ENCODE measurements at regions not wholly inside any gene's neighbourhood (a gene's known extent, or its start where the extent isn't known, plus 50 kb on each side); places are given as distances from the start of the nearest gene placed in this dataset.

GRCh38 chr13:33520468-33520839 lies 234.9 kb upstream of the STARD13 start:
- no peaks in the 10 kb centered on the region for H3K9me3 Mint-ChIP-seq
- H3K36me3 Mint-ChIP-seq: no peaks in the 10 kb centered on the region
- no peak overlapping the region for H3K4me3 Mint-ChIP-seq
- H3K27me3 Mint-ChIP-seq (ENCODE audit: low read depth): no peaks in the 10 kb centered on the region
- ChIA-PET CTCF (no interaction called here), POLR2A (no interaction called here)
- peaks cover 47% of the 10 kb centered on the region for H3K4me1 Mint-ChIP-seq
- no peak for ATAC-seq
- DNase-seq (ENCODE audit: low spot score): no peak
- TF ChIP-seq, protein P1, sequence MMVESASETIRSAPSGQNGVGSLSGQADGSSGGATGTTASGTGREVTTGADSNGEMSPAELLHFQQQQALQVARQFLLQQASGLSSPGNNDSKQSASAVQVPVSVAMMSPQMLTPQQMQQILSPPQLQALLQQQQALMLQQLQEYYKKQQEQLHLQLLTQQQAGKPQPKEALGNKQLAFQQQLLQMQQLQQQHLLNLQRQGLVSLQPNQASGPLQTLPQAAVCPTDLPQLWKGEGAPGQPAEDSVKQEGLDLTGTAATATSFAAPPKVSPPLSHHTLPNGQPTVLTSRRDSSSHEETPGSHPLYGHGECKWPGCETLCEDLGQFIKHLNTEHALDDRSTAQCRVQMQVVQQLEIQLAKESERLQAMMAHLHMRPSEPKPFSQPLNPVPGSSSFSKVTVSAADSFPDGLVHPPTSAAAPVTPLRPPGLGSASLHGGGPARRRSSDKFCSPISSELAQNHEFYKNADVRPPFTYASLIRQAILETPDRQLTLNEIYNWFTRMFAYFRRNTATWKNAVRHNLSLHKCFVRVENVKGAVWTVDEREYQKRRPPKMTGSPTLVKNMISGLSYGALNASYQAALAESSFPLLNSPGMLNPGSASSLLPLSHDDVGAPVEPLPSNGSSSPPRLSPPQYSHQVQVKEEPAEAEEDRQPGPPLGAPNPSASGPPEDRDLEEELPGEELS (CRISPR knock-in tag; IDR thresholded peaks at IDR 0.05): no peak
- TF ChIP-seq CDX4 (CRISPR knock-in tag; IDR thresholded peaks at IDR 0.05; ENCODE audit: borderline replicate concordance) (no peak), ZNF423 (CRISPR knock-in tag; IDR thresholded peaks at IDR 0.05) (peak; percentile 33; the same call in 1 of the 2 replicates), EMX1 (CRISPR knock-in tag; IDR thresholded peaks at IDR 0.05) (no peak), FOXJ3 (CRISPR knock-in tag; IDR thresholded peaks at IDR 0.05; ENCODE audit: borderline replicate concordance) (no peak)
- TF ChIP-seq, protein P2, sequence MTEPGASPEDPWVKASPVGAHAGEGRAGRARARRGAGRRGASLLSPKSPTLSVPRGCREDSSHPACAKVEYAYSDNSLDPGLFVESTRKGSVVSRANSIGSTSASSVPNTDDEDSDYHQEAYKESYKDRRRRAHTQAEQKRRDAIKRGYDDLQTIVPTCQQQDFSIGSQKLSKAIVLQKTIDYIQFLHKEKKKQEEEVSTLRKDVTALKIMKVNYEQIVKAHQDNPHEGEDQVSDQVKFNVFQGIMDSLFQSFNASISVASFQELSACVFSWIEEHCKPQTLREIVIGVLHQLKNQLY (CRISPR knock-in tag; IDR thresholded peaks at IDR 0.05): no peak
- H3K27ac Mint-ChIP-seq: no peak overlapping the region

DNA sequence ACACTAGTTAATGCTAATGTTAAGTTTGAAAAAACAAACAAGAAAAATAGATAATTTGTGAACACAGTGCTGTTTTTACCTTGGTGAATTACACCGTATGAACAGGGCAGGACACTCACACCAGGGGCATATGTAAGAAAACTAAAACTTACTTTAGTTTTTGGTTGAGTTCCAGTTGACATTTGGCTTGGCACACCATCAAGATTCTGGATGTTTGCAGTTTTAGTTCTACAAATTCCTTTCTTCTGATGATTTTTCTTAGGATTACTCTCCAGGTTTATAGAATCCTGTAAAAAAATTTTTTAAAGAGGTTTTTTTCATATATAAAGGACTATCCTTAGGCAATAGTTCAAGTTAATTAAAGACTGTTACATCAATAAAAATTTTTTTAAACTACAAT lies 238.5 kb upstream of the STARD13 start:
- Mint-ChIP-seq H3K36me3 (no peaks in the 10 kb centered on the region), H3K4me1 (peaks cover 40% of the 10 kb centered on the region), H3K9me3 (no peaks in the 10 kb centered on the region), H3K27me3 (ENCODE audit: low read depth) (no peaks in the 10 kb centered on the region), H3K27ac (no peak overlapping the region), H3K4me3 (no peak overlapping the region)
- ATAC-seq: no peak
- CTCF ChIA-PET: no interaction called here
- TF ChIP-seq E2F5 (CRISPR knock-in tag; IDR thresholded peaks at IDR 0.05) (no peak), TEAD4 (CRISPR knock-in tag; IDR thresholded peaks at IDR 0.05) (no peak), ATF1 (CRISPR knock-in tag; IDR thresholded peaks at IDR 0.05) (no peak), IRF2 (CRISPR knock-in tag; IDR thresholded peaks at IDR 0.05; ENCODE audit: borderline replicate concordance, low read depth) (no peak), ZNF512 (CRISPR knock-in tag; IDR thresholded peaks at IDR 0.05; ENCODE audit: borderline replicate concordance) (no peak), FOXP1 (CRISPR knock-in tag; IDR thresholded peaks at IDR 0.05; ENCODE audit: borderline replicate concordance) (no peak), ELF4 (CRISPR knock-in tag; IDR thresholded peaks at IDR 0.05; ENCODE audit: low read depth) (no peak), GRHL2 (CRISPR knock-in tag; IDR thresholded peaks at IDR 0.05; ENCODE audit: insufficient replicate concordance, severe bottlenecking) (no peak)
- DNase-seq (ENCODE audit: low spot score): no peak
- POLR2A ChIA-PET: no interaction called here

DNA sequence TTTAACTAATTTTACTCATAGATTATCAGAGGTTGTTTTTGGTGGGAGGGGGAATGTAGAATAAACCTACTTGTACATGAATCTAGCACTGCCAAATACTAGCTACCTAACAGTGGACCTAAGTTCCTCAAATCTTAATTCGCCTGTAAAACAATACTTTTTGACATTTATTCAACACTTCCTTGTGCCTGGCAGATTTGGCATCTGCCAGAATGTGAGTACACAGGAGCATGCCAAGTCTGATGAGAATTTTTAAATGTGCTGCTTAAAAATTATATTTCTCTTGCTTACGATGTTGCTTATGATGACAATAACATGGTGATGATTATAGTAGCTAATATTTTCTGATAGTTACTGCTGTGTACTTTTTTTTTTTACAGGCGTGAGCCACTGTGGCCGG lies 240.2 kb upstream of the STARD13 start:
- ChIA-PET CTCF (no interaction called here), POLR2A (no interaction called here)
- DNase-seq (ENCODE audit: low spot score) (no peak), ATAC-seq (no peak)
- peaks cover 8% of the 10 kb centered on the region for H3K9me3 Mint-ChIP-seq
- peaks cover 24% of the 10 kb centered on the region for H3K4me1 Mint-ChIP-seq
- H3K4me3 Mint-ChIP-seq: no peak overlapping the region
- H3K27me3 Mint-ChIP-seq (ENCODE audit: low read depth): no peaks in the 10 kb centered on the region
- no peak overlapping the region for H3K27ac Mint-ChIP-seq
- no peaks in the 10 kb centered on the region for H3K36me3 Mint-ChIP-seq
- TF ChIP-seq TEAD1 (CRISPR knock-in tag; IDR thresholded peaks at IDR 0.05) (no peak), HMGXB4 (CRISPR knock-in tag; IDR thresholded peaks at IDR 0.05) (no peak), ZMAT4 (CRISPR knock-in tag; IDR thresholded peaks at IDR 0.05) (no peak), NR1H2 (CRISPR knock-in tag; IDR thresholded peaks at IDR 0.05) (no peak), ZNF317 (CRISPR knock-in tag; IDR thresholded peaks at IDR 0.05; ENCODE audit: borderline replicate concordance, low read depth) (no peak)
- TF ChIP-seq, protein P3, sequence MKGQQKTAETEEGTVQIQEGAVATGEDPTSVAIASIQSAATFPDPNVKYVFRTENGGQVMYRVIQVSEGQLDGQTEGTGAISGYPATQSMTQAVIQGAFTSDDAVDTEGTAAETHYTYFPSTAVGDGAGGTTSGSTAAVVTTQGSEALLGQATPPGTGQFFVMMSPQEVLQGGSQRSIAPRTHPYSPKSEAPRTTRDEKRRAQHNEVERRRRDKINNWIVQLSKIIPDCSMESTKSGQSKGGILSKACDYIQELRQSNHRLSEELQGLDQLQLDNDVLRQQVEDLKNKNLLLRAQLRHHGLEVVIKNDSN (CRISPR knock-in tag; IDR thresholded peaks at IDR 0.05): no peak
- TF ChIP-seq, protein P4, sequence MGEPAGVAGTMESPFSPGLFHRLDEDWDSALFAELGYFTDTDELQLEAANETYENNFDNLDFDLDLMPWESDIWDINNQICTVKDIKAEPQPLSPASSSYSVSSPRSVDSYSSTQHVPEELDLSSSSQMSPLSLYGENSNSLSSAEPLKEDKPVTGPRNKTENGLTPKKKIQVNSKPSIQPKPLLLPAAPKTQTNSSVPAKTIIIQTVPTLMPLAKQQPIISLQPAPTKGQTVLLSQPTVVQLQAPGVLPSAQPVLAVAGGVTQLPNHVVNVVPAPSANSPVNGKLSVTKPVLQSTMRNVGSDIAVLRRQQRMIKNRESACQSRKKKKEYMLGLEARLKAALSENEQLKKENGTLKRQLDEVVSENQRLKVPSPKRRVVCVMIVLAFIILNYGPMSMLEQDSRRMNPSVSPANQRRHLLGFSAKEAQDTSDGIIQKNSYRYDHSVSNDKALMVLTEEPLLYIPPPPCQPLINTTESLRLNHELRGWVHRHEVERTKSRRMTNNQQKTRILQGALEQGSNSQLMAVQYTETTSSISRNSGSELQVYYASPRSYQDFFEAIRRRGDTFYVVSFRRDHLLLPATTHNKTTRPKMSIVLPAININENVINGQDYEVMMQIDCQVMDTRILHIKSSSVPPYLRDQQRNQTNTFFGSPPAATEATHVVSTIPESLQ (CRISPR knock-in tag; IDR thresholded peaks at IDR 0.05): no peak
